ENCODE measurements at regions not wholly inside any gene's neighbourhood (a gene's known extent, or its start where the extent isn't known, plus 50 kb on each side); places are given as distances from the start of the nearest gene placed in this dataset.

- no peak for DNase-seq (ENCODE audit: low read depth)
These were observed 267.1 kb upstream of the SEMA6A start for GRCh38 chr5:116841734-116842133.

GRCh38 chr5:116838011-116838536, 263.5 kb upstream of the SEMA6A start:
- no peak for DNase-seq (ENCODE audit: low read depth)

DNA sequence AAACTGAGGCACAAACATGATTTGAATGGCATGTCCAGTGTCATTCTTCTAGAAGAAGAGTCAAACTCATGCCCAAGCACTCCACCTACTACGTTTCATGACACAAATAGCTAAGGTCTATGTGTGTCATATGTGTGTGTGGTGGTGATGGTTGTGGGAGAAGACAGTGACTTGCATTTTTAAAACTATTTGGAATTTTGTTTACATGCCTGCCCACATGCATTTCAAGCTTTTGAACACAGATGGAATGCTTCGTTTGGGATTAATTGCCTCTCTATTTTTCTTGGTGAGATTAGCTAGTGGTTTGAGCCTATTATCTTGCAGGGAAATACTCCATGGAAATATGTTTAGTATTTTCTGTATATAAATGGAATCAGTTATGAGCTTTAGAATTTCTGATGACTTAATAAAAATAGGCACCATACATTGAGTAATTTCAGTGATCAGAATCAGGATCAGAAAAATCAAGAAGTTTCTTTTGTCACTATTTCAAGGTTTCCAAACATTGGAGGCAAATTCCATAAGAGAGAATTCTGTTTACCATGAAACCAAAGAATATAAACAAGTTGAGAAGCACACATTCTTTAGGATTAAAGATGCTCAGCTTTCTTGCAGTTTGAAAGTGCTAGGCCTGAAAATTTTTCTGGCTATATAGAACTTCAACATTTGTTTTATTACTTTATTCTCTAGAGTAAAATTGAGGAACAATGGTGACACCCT, 260.3 kb upstream of the SEMA6A start:
- DNase-seq (ENCODE audit: low read depth) = no peak

GRCh38 chr5:116830079-116830478, 255.5 kb upstream of the SEMA6A start:
- no peak for DNase-seq (ENCODE audit: low read depth)

GRCh38 chr5:116827078-116827477, 252.5 kb upstream of the SEMA6A start:
- no peak for DNase-seq (ENCODE audit: low read depth)

DNA sequence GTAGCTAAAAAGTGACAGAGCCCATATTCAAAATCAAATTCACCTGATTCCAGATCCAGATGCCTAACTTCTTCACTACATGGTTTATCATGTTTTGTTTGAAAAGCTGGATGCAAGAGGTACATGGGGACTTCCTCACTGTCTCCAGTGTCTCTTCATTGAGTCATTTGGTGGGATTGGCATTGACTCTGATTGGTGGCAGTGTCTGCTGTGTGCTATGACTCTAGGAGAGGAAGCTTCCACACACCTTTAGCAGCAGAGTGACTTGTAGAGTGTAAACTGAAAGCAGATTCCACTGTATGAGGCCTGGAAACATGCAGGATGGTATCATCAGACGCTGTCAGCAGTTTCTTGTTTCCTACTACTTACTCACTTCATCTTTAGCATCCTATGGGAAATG, 250.9 kb upstream of the SEMA6A start:
- DNase-seq (ENCODE audit: low read depth) = no peak

DNA sequence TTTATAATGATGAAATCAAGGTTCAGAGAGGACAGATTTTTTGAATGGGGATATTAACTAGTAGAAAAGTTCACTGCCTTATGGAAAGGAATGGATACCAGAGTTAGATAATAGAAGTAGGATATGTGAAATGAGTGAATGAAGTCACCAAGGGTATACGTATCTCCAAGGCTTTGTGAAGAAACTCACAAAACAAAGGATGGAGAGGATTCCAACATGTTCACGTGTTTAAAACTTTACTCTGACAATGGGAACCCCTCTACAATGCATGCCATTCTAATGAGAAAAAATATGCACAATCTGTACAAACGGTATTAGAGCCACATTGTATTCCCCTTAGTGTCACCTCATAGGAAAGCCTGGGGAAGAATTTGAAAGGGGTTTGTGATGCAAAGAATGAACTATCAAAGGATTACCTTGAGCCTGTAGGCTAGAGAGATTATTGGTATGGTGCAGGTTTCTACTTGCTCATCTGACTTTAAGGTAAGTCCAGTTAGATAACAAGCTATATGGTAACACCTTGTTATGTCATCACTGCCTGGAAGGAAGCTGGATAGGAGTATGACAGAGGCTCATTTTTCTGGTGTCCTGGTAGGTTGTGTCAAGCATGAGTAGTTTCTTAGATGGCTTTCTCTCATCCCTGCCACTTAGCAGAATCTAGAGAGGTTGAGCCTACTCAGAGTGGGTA, 250.3 kb upstream of the SEMA6A start:
- DNase-seq (ENCODE audit: low read depth) = no peak

DNA sequence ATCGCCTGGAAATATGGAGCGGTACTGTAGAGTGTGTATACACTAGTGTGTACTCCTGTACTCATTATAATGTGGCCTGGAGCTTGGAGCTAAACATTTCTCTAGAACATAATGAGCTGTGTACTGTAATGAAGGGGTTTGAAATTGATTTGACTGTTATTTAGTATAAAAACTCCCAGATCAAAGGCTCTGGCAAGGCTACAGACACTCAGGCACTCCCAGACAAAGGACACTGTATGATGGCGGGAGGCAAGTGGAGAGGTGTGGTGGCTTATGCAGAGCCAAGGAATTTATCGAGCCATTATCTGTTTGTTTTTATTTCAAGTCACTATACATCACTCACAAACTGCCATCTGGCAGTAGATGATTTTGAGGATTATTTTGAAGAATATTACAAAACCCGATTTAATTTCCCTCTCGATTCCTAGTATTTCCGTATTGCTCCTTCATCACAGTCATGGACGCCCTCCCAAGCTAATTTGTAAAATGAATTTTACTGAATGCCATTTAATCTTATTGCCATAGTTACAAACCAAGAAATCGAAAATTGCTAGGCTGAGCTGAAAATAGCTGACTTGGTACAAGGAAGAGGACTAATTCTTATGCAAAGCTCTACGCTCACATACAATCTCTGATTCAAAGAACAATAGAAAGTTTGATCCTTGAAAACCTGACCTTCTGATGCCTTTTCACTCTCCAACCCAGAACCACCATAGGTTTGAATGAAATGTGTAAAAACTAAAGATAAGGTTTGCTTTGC, 240.2 kb upstream of the SEMA6A start:
- DNase-seq (ENCODE audit: low read depth) = no peak

GRCh38 chr5:116813906-116814305, 239.3 kb upstream of the SEMA6A start:
- no peak for DNase-seq (ENCODE audit: low read depth)

DNA sequence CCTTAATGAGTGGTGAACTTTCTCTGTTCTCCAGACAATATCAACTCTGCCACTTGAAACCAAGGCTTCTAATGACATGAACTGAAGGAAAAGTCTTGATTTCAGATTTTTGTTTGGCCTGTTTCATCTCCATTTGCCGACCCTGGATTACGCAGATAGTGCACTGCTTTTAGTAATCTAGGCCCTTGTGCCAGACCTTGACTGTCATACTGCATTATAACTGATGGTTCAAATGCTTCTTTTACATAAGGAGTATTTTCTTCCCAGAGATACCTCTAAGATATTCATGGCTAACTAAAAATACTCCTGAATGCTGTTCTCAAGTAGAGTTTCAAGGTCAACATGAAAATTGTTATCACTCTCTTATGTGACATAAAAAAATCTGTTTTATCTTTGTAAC, 238.7 kb upstream of the SEMA6A start:
- no peak for DNase-seq (ENCODE audit: low read depth)

- DNase-seq (ENCODE audit: low read depth) = no peak
These were observed 236.3 kb upstream of the SEMA6A start for GRCh38 chr5:116810951-116811350.

- no peak for DNase-seq (ENCODE audit: low read depth)
These were observed 232.2 kb upstream of the SEMA6A start for GRCh38 chr5:116806836-116807235.

- no peak for DNase-seq (ENCODE audit: low read depth)
These were observed 224.8 kb upstream of the SEMA6A start for GRCh38 chr5:116799401-116799800.

DNA sequence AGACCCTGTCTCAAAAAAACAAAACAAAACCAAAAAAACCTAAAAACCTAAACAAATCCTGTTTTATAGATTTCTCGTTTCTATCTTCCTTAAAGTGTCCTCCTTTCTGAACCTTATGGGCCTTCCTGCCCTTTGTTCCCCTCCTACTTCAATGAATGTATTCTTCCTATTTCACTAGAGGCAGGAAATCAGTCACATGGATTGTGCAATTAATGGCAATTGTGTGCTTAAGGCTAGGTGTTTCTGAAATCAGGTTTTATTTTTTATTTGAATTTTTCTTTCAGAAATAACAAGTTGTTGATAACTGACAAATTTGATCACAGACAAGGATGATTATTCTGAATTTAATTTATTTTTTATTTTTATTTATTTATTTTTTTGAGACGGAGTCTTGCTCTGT, 220.6 kb upstream of the SEMA6A start:
- no peak for DNase-seq (ENCODE audit: low read depth)

GRCh38 chr5:116789522-116789921, 214.9 kb upstream of the SEMA6A start:
- DNase-seq (ENCODE audit: low read depth) = no peak

DNA sequence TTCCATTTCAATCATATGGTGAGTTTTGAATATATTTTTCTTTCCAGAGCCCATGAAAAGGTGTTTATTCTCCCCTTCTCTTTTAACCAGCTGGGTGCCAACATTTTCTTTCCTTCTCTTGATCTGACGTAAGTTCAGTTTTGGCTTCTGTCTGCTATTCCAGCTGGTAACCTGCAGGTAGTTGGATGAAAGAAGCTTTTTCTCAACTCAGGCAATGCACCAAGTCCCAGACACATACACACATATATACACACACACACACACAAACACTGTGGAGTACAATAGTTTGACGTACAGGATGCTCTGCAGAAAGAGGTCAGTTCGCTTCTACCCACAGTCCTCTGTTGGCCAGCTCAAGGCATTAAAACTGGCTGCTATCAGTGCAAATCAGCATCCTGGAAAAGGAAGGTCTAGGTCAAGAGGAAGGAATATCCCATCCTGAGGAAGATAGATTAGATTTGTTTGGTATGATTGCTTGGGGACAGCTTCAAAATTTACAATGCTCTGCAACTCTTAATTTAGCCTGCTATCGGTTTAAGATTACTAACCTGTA, 214.3 kb upstream of the SEMA6A start:
- DNase-seq (ENCODE audit: low read depth) = no peak

DNA sequence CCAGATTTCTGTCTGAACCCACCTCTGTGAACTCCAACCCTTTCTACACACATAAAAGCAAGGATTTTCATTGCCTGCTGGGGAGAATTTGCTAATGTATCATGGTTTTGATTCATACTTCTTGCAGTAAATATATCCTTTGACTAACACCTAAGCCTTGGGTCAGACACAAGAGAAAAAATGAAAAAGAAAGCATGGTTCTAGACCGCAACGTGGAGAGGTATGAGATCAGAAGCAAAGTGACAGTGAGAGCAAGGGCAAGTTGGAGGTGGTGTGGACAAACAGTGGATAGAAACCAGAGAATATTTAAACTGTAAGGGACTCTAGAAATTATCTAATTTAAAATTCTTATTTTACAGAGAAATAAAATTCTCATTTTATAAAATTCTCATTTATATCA, 212.9 kb upstream of the SEMA6A start:
- no peak for DNase-seq (ENCODE audit: low read depth)

DNA sequence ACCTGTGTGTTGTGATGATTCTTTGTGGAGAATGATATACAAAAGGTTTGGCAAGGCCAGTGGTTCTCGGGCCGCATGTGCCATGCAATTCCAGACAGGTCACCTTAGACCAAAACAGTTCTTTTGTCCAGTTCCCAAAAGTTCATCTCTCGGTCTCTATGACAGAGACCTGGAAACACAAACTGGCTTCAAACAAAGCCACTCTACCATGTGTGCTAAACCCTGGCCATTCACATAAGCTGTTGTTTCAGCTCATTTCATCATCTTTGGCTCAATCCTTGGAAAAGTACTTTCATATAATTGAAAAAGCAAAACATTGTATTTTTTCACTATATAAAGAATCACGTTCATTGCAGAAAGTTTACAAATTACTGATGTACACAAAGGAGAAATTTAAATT, 210.5 kb upstream of the SEMA6A start:
- DNase-seq (ENCODE audit: low read depth) = no peak

- DNase-seq (ENCODE audit: low read depth) = no peak
These were observed 205.2 kb upstream of the SEMA6A start for GRCh38 chr5:116779846-116780245.

GRCh38 chr5:116778651-116779280, 204.1 kb upstream of the SEMA6A start:
- no peak for DNase-seq (ENCODE audit: low read depth)

GRCh38 chr5:116778032-116778431, 203.4 kb upstream of the SEMA6A start:
- DNase-seq (ENCODE audit: low read depth) = no peak

DNA sequence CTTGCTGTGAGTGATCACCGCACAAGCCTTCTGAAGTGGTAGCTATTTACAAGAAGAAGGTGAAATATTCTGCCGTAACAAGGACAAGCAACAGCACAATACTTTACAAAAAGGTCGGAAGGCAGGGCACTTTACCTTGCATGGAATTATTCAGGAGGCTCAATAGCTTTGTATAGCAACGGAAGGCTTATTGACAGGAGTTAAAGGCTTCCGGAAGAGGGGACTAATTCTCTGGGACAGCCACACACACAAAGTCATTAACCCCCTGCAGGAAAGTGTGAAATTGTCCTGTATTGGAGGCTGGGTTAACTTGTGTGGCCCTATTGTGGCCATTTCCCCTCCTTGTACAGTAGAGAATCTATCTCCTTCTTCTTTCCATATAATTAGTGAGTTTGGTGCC, 199.3 kb upstream of the SEMA6A start:
- no peak for DNase-seq (ENCODE audit: low read depth)

Measured in activated T-cell treated with anti-CD3 and anti-CD28 coated beads for 24 hours (primary cell).